HepG2 (cell line): ENCODE measurements at regions not wholly inside any gene's neighbourhood (a gene's known extent, or its start where the extent isn't known, plus 50 kb on each side); places are given as distances from the start of the nearest gene placed in this dataset.

ENCODE experiments used
- ATAC-seq: fragments of 200-7000 bp; cut with Tn5 transposase; 3 replicates; pipeline ENCODE4 v1.9.1; 2020; ENCODE audit warnings: mild to moderate bottlenecking, moderate library complexity
- BruUV-seq: library from RNA; stranded (reverse); fragments of 400-500 nt; replicated peaks from 2 replicates; lab custom pipeline; 2021; lab: Mats Ljungman, UMichigan
- CTCF ChIA-PET: fragments of 300-600 bp; formaldehyde crosslinking; extraction: SDS; loops from one replicate; lab custom pipeline; 2021; ENCODE audit warnings: low total read pairs, inconsistent platforms, low intra/inter-chr PET ratio; lab: Yijun Ruan, JAX
- POLR2A ChIA-PET: fragments of 350-600 bp; sonication (Branson Sonifier 250); formaldehyde crosslinking; loops from one replicate; lab custom pipeline; 2020; ENCODE audit warnings: antibody characterized with exemption, inconsistent platforms; lab: Yijun Ruan, JAX
- DNase-seq: peaks from one replicate; pipeline ENCODE4 v3.0.0-alpha.2; 2015; ENCODE audit warnings: low spot score
- FAIRE-seq: peaks from 3 replicates; lab custom pipeline; 2011; peaks lifted over from hg19 to GRCh38; lab: Jason Lieb, UNC
- H2AFZ ChIP-seq: one replicate; pipeline ENCODE4 v1.6.1; 2011; ENCODE audit warnings: low read length, inconsistent platforms
- H3K27ac ChIP-seq: fragments of 300-600 bp; 3 replicates; pipeline ENCODE4 v1.8.0; 2011; ENCODE audit warnings: mixed run types, mild to moderate bottlenecking, mixed read lengths, low read length, inconsistent platforms; ENCODE audit not compliant: insufficient read depth; ENCODE audit errors: extremely low read length
- H3K27me3 ChIP-seq, 2 experiments: fragments of 200-600 bp in 1 of 2; 2 replicates in 1 of 2; 3 replicates in 1 of 2; pipeline versions ENCODE4 v1.6.0 to v1.8.0; 2011; ENCODE audit warnings: low read length in 2 of 2, mild to moderate bottlenecking in 2 of 2, moderate library complexity in 2 of 2, inconsistent platforms in 1 of 2; ENCODE audit not compliant: insufficient read depth in 2 of 2, control insufficient read depth in 1 of 2
- H3K36me3 ChIP-seq, 2 experiments: fragments of 200-600 bp in 1 of 2; replicated peaks in 1 of 2; 2 replicates in 1 of 2; 3 replicates in 1 of 2; pipeline versions ENCODE4 v1.5.1 to v1.8.0; 2011; ENCODE audit warnings: low read length in 2 of 2, inconsistent platforms in 1 of 2; ENCODE audit not compliant: insufficient read depth in 2 of 2, control insufficient read depth in 1 of 2
- H3K4me1 ChIP-seq: 2 replicates; pipeline ENCODE4 v1.5.1; 2012; ENCODE audit warnings: low read length, inconsistent platforms; ENCODE audit not compliant: insufficient read depth
- H3K4me2 ChIP-seq: 2 replicates; pipeline ENCODE4 v1.6.0; 2011; ENCODE audit warnings: low read depth, low read length, inconsistent platforms
- H3K4me3 ChIP-seq, 3 experiments: fragments of 200-600 bp in 1 of 3; sonication (generic), shearing (Covaris generic) in 1 of 3; replicated peaks in 1 of 3; 2 replicates each; pipeline ENCODE4 v1.5.1; 2011 to 2016; ENCODE audit warnings: low read length in 3 of 3, inconsistent platforms in 2 of 3, low read depth in 2 of 3, mild to moderate bottlenecking in 2 of 3, control low read depth in 1 of 3, mixed read lengths in 1 of 3; ENCODE audit not compliant: insufficient read depth in 1 of 3
- H3K79me2 ChIP-seq: one replicate; pipeline ENCODE4 v1.6.1; 2011; ENCODE audit warnings: low read length, inconsistent platforms; ENCODE audit not compliant: insufficient read depth
- H3K9ac ChIP-seq: 2 replicates; pipeline ENCODE4 v1.6.0; 2011; ENCODE audit warnings: mild to moderate bottlenecking, low read depth, low read length, inconsistent platforms; ENCODE audit not compliant: insufficient read depth
- H3K9me3 ChIP-seq: 2 replicates; pipeline ENCODE4 v1.5.1; 2012; ENCODE audit warnings: mild to moderate bottlenecking, low read length
- H4K20me1 ChIP-seq: 2 replicates; pipeline ENCODE4 v1.6.0; 2011; ENCODE audit warnings: inconsistent platforms, mild to moderate bottlenecking, low read length, moderate library complexity; ENCODE audit not compliant: insufficient read depth
- ADNP ChIP-seq: sonication (generic); formaldehyde crosslinking; IDR thresholded peaks from 2 replicates; pipeline ENCODE4 v1.4.0; 2020; ENCODE audit warnings: missing genetic modification reagents
- MXD4 ChIP-seq: IDR thresholded peaks from 2 replicates; pipeline ENCODE4 v1.6.1; 2016; ENCODE audit warnings: mild to moderate bottlenecking, missing biosample characterization, missing genetic modification reagents
- MXI1 ChIP-seq: IDR thresholded peaks from 3 replicates; pipeline ENCODE4 v1.6.1; 2012; ENCODE audit warnings: low read depth, low read length, inconsistent platforms, borderline replicate concordance
- SMARCC2 ChIP-seq: fragments of 450-650 bp; IDR thresholded peaks from 2 replicates; pipeline ENCODE4 v1.6.1; 2017; ENCODE audit warnings: antibody characterized with exemption, mild to moderate bottlenecking
- YEATS2 ChIP-seq: sonication (generic); formaldehyde crosslinking; IDR thresholded peaks from 2 replicates; pipeline ENCODE4 v1.4.0; 2020; ENCODE audit warnings: missing genetic modification reagents, borderline replicate concordance
- ZNF326 ChIP-seq: sonication (generic); formaldehyde crosslinking; IDR thresholded peaks from 2 replicates; pipeline ENCODE4 v1.4.0; 2020; ENCODE audit warnings: missing genetic modification reagents, borderline replicate concordance
- ZNF333 ChIP-seq: sonication (generic); formaldehyde crosslinking; IDR thresholded peaks from 2 replicates; pipeline ENCODE4 v1.4.0; 2020; ENCODE audit warnings: mild to moderate bottlenecking, missing genetic modification reagents, borderline replicate concordance
- ZSCAN29 ChIP-seq: sonication (generic); formaldehyde crosslinking; conservative IDR thresholded peaks from 2 replicates; pipeline ENCODE4 v1.4.0; 2020; ENCODE audit warnings: mild to moderate bottlenecking, missing genetic modification reagents
- WGBS: methylation state at CpG from one replicate; pipeline ENCODE4 v1.1.6; 2017; ENCODE audit warnings: low lambda C conversion rate; 5-methylcytosine and 5-hydroxymethylcytosine counted together
- in situ Hi-C: cut with HindIII; loops from 2 replicates; pipeline ENCODE4 v1.10.0; 2017; ENCODE audit warnings: low pct_unique_long_range_greater_than_20kb; ENCODE audit not compliant: extremely low pct_ligation_motif_present
- intact Hi-C: fragments of 100-400 bp; cut with micrococcal nuclease; formaldehyde crosslinking; loops from one replicate; pipeline ENCODE4 v1.10.0; 2022; ENCODE audit not compliant: unreplicated experiment
- TF ChIP-seq, protein P1 (sequence below): sonication (generic); formaldehyde crosslinking; IDR thresholded peaks from 2 replicates; pipeline ENCODE4 v1.4.0; 2020; ENCODE audit warnings: mild to moderate bottlenecking, missing genetic modification reagents
- TF ChIP-seq, protein P2 (sequence below): sonication (generic); formaldehyde crosslinking; IDR thresholded peaks from 2 replicates; pipeline ENCODE4; 2020; ENCODE audit warnings: missing genetic modification reagents, mild to moderate bottlenecking, borderline replicate concordance
- TF ChIP-seq, protein P3 (sequence below): sonication (generic); formaldehyde crosslinking; IDR thresholded peaks from 2 replicates; pipeline ENCODE4 v1.4.0; 2020; ENCODE audit warnings: missing genetic modification reagents

DNA sequence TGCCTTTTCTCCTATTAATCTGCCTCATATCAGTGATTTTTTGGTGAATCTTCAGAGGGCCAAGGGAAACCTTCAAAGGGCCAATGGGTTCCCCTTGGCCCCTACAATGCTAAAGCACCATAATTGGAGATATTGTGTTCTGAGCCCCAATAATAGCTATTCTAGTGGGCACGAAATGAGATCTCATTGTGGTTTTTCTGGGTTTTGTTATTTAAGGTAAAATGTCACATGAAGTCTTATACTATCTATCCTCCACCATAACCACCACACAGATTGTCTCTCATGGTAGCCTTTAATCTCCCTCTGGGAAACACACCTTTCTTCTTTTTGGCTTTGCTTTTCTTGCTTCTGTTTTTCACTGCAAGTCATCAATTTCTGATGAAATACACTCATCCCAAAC, 152.8 kb downstream of the B3GNT2 start:
- ATAC-seq (no peak), FAIRE-seq (no peak), DNase-seq (no peak)
- Histone ChIP-seq H3K4me1 (peaks cover 2% of the 10 kb centered on the region; the same call in 1 of the 2 replicates), H3K4me2 (no peak overlapping the region), H3K27me3 (no peaks in the 10 kb centered on the region), H4K20me1 (no peaks in the 10 kb centered on the region), H3K9ac (no peak overlapping the region), H3K79me2 (no peaks in the 10 kb centered on the region), H3K36me3 (no peaks in the 10 kb centered on the region), H3K27ac (no peak overlapping the region), H3K9me3 (0 out of 2 replicates have a peak, but pooled peaks cover 7% of the 10 kb centered on the region), H2AFZ (no peak overlapping the region), H3K4me3 (no peak overlapping the region)
- in situ Hi-C loops, result no loop called here
- ChIA-PET CTCF (no interaction called here), POLR2A (no interaction called here)
- WGBS, result 4% methylated on average over 1 of the region's 1 CpG
- BruUV-seq, result no TSS peak
- TF ChIP-seq SMARCC2 (no peak), MXD4 (CRISPR knock-in tag) (no peak), MXI1 (no peak)
- TF ChIP-seq, protein P1, sequence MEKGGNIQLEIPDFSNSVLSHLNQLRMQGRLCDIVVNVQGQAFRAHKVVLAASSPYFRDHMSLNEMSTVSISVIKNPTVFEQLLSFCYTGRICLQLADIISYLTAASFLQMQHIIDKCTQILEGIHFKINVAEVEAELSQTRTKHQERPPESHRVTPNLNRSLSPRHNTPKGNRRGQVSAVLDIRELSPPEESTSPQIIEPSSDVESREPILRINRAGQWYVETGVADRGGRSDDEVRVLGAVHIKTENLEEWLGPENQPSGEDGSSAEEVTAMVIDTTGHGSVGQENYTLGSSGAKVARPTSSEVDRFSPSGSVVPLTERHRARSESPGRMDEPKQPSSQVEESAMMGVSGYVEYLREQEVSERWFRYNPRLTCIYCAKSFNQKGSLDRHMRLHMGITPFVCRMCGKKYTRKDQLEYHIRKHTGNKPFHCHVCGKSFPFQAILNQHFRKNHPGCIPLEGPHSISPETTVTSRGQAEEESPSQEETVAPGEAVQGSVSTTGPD (CRISPR knock-in tag), result no peak
- intact Hi-C loops, result no loop called here

DNA sequence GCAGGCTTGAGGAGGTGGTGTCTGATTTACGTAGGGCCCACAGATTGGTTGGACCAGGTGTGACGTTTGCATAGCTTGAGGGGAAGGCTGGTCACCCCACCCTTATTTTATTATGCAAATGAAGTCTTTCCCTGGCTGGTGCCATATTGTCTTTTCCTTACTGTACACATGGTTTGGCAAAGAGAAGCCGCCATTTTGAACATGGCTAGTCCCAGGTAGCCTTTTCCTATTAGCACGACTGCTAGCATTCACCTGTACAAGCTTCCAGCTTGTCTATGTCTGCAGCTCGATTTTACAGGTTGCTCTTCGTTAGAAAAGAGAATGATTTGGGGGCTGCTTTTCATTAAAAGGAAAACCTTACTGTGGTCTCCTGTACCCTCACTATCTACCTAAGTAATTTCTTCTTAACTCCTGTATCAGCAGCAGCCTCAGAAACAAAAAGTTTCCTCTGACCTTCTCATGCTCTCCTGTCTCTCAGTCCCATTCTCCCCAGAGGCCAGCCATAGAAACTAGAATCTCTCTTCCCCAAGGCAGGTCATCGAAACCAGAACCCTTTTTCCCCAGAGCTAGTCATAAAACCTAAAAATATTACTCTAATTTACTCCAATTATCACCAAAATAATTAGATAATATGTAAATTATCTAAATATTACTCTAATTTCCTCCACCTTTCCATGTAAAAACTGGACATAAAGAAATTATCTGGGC, 151.8 kb downstream of the B3GNT2 start:
- no peak overlapping the region for H3K27ac ChIP-seq
- ATAC-seq (no peak), DNase-seq (no peak), FAIRE-seq (no peak)
- ChIA-PET POLR2A (no interaction called here), CTCF (no interaction called here)
- H3K27me3 ChIP-seq, result no peaks in the 10 kb centered on the region
- no peak overlapping the region for H3K4me2 ChIP-seq
- intact Hi-C loops, result no loop called here
- H3K9ac ChIP-seq, result no peak overlapping the region
- in situ Hi-C loops, result no loop called here
- BruUV-seq, result no TSS peak
- no peaks in the 10 kb centered on the region for H3K36me3 ChIP-seq
- no peak overlapping the region for H3K4me3 ChIP-seq
- no peaks in the 10 kb centered on the region for H3K79me2 ChIP-seq
- no peak overlapping the region for H2AFZ ChIP-seq
- H3K9me3 ChIP-seq, result 0 out of 2 replicates have a peak, but pooled peaks cover 7% of the 10 kb centered on the region
- H4K20me1 ChIP-seq, result no peaks in the 10 kb centered on the region
- WGBS, result 32% methylated on average over 7 of the region's 7 CpGs
- H3K4me1 ChIP-seq, result peaks cover 10% of the 10 kb centered on the region; the same call in 1 of the 2 replicates
- TF ChIP-seq YEATS2 (CRISPR knock-in tag) (no peak), ZNF333 (CRISPR knock-in tag) (no peak), ZNF326 (CRISPR knock-in tag) (no peak), ADNP (no peak), ZSCAN29 (no peak)
- TF ChIP-seq, protein P2, sequence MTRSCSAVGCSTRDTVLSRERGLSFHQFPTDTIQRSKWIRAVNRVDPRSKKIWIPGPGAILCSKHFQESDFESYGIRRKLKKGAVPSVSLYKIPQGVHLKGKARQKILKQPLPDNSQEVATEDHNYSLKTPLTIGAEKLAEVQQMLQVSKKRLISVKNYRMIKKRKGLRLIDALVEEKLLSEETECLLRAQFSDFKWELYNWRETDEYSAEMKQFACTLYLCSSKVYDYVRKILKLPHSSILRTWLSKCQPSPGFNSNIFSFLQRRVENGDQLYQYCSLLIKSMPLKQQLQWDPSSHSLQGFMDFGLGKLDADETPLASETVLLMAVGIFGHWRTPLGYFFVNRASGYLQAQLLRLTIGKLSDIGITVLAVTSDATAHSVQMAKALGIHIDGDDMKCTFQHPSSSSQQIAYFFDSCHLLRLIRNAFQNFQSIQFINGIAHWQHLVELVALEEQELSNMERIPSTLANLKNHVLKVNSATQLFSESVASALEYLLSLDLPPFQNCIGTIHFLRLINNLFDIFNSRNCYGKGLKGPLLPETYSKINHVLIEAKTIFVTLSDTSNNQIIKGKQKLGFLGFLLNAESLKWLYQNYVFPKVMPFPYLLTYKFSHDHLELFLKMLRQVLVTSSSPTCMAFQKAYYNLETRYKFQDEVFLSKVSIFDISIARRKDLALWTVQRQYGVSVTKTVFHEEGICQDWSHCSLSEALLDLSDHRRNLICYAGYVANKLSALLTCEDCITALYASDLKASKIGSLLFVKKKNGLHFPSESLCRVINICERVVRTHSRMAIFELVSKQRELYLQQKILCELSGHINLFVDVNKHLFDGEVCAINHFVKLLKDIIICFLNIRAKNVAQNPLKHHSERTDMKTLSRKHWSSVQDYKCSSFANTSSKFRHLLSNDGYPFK (CRISPR knock-in tag), result no peak
- TF ChIP-seq, protein P3, sequence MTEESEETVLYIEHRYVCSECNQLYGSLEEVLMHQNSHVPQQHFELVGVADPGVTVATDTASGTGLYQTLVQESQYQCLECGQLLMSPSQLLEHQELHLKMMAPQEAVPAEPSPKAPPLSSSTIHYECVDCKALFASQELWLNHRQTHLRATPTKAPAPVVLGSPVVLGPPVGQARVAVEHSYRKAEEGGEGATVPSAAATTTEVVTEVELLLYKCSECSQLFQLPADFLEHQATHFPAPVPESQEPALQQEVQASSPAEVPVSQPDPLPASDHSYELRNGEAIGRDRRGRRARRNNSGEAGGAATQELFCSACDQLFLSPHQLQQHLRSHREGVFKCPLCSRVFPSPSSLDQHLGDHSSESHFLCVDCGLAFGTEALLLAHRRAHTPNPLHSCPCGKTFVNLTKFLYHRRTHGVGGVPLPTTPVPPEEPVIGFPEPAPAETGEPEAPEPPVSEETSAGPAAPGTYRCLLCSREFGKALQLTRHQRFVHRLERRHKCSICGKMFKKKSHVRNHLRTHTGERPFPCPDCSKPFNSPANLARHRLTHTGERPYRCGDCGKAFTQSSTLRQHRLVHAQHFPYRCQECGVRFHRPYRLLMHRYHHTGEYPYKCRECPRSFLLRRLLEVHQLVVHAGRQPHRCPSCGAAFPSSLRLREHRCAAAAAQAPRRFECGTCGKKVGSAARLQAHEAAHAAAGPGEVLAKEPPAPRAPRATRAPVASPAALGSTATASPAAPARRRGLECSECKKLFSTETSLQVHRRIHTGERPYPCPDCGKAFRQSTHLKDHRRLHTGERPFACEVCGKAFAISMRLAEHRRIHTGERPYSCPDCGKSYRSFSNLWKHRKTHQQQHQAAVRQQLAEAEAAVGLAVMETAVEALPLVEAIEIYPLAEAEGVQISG (CRISPR knock-in tag), result no peak
